ENCODE measurements at regions not wholly inside any gene's neighbourhood (a gene's known extent, or its start where the extent isn't known, plus 50 kb on each side); places are given as distances from the start of the nearest gene placed in this dataset.

DNA sequence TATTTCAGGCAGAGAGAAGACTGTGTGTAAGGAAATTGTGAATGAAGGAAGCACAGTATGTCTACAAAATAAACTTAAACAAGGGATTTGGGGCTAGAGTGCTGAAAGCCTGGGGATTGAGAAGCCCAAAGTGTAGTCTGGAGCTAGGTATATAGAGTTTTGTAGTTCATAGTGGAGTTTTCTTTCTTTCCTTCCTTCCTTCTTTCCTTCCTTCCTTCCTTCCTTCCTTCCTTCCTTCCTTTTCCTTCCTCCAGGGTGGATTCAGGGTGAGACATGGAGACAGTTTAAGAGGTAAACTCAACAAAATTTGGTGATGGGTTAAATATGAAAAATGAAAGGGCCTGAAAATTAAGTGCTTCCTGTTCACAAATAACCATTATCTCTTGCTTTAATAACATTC, 757.8 kb upstream of the CXADR start:
- H3K36me3 ChIP-seq, result no peaks in the 10 kb centered on the region
- no peak for DNase-seq
- H3K27me3 ChIP-seq, result no peaks in the 10 kb centered on the region
- intact Hi-C loops (cut with DNase I), result no loop called here
- no peak overlapping the region for H3K27ac ChIP-seq
- no peak overlapping the region for H3K4me3 ChIP-seq
- peaks cover 0 to 13% (median 0%) of the 10 kb centered on the region in 11 donors for H3K9me3 ChIP-seq
- no peaks in the 10 kb centered on the region for H3K4me1 ChIP-seq
- TF ChIP-seq, protein P1, sequence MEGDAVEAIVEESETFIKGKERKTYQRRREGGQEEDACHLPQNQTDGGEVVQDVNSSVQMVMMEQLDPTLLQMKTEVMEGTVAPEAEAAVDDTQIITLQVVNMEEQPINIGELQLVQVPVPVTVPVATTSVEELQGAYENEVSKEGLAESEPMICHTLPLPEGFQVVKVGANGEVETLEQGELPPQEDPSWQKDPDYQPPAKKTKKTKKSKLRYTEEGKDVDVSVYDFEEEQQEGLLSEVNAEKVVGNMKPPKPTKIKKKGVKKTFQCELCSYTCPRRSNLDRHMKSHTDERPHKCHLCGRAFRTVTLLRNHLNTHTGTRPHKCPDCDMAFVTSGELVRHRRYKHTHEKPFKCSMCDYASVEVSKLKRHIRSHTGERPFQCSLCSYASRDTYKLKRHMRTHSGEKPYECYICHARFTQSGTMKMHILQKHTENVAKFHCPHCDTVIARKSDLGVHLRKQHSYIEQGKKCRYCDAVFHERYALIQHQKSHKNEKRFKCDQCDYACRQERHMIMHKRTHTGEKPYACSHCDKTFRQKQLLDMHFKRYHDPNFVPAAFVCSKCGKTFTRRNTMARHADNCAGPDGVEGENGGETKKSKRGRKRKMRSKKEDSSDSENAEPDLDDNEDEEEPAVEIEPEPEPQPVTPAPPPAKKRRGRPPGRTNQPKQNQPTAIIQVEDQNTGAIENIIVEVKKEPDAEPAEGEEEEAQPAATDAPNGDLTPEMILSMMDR (IDR thresholded peaks at IDR 0.05), result no peak
- ATAC-seq, result no peak

DNA sequence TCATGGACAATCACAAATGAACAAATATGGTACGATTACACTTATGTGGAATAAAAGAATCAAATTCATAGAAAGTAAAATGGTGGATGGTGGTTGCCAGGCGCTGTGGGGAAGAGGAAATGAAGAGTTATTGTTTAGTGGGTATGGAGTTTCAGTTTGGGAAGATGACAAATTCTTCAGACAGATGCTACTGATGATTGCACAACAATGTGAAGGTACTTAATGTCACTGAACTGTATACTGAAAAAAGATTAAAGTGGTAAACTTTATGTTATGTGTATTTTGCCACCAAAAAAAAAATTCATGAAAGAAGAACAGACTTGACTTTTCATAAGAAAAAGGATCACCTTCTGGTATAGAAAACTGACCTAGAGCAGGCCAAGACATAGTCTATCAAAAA, 745.6 kb upstream of the CXADR start:
- intact Hi-C loops (cut with DNase I), result no loop called here
- Histone ChIP-seq H3K4me1 (no peaks in the 10 kb centered on the region), H3K27ac (no peak overlapping the region), H3K9me3 (peaks cover 0 to 8% (median 0%) of the 10 kb centered on the region in 11 donors), H3K4me3 (no peak overlapping the region), H3K27me3 (no peaks in the 10 kb centered on the region), H3K36me3 (no peaks in the 10 kb centered on the region)
- DNase-seq (no peak), ATAC-seq (no peak)
- 90% methylated on average over 2 of the region's 2 CpGs for WGBS, 2 donors
- TF ChIP-seq, protein P1 (IDR thresholded peaks at IDR 0.05), result no peak

DNA sequence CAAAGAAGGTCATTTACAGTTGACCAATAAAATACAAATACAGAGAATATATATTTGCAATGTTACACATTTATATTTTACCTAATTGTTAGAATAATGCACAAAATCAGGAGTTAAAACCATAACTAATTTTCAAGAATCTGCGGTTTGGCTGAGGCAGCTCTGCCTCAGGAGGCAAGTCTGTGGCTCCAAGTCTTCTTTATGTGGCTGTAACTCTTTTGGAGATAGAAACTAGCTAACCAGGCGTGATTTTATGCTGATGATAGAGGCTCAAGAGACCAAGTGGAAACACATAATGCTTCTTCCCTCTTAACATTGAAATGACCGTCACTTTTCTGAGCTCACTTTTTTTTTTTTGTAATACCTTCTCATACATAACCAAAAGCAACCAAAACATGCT, 744.7 kb upstream of the CXADR start:
- WGBS, 2 donors, result 72 to 84% methylated on average over 3 of the region's 3 CpGs
- H3K4me3 ChIP-seq, result no peak overlapping the region
- H3K4me1 ChIP-seq, result no peaks in the 10 kb centered on the region
- intact Hi-C loops (cut with DNase I), result no loop called here
- H3K27me3 ChIP-seq, result no peaks in the 10 kb centered on the region
- ATAC-seq (no peak), DNase-seq (no peak)
- H3K36me3 ChIP-seq, result no peaks in the 10 kb centered on the region
- H3K9me3 ChIP-seq, result peaks cover 0 to 6% (median 0%) of the 10 kb centered on the region in 11 donors
- H3K27ac ChIP-seq, result no peak overlapping the region
- TF ChIP-seq, protein P1 (IDR thresholded peaks at IDR 0.05), result no peak

DNA sequence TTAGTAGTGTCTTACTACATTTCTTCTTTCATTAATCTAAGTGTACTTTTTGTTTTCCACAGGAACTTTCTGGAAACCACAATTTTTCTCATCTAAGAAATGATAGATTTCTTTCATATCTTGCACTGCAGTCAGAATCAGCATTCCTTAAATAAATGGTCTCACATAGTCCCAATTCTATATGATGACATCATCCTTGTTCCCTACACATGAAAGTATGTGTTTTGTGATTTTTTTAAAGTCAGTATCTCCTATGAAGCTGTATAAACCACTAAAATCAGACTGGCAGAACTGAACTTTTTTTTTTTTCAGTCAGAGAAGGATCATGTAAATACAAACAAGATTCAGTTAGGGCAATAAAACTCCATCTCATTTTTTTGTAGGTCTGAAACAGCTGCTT, 742.6 kb upstream of the CXADR start:
- Histone ChIP-seq H3K27ac (no peak overlapping the region), H3K9me3 (no peaks in the 10 kb centered on the region), H3K27me3 (no peaks in the 10 kb centered on the region), H3K4me1 (no peaks in the 10 kb centered on the region), H3K36me3 (no peaks in the 10 kb centered on the region), H3K4me3 (no peak overlapping the region)
- ATAC-seq, result no peak
- intact Hi-C loops (cut with DNase I), result no loop called here
- DNase-seq, result no peak
- TF ChIP-seq, protein P1 (IDR thresholded peaks at IDR 0.05), result no peak

DNA sequence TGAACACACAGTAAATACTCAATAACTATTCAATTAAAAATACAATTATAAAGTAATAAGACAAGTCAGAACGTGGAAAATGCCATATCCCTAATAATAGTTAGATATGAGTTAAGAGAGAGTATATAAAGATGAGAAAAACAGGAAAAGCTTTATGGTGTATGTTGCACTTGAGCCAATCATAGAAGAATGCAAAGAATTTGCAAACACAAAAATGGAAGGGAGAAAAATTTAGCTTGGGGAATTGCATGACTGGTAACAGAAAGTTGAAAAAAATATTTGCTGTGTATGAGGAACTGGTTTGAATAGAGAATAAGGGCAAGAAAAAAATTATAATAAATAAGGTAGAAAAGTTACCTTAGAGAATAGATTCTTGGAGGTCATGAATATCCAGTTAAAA, 739.6 kb upstream of the CXADR start:
- intact Hi-C loops (cut with DNase I), result no loop called here
- H3K4me1 ChIP-seq, result no peaks in the 10 kb centered on the region
- H3K27ac ChIP-seq, result no peak overlapping the region
- H3K4me3 ChIP-seq, result no peak overlapping the region
- DNase-seq, result no peak
- no peak for ATAC-seq
- H3K36me3 ChIP-seq, result no peaks in the 10 kb centered on the region
- no peaks in the 10 kb centered on the region for H3K27me3 ChIP-seq
- TF ChIP-seq, protein P1 (IDR thresholded peaks at IDR 0.05), result no peak
- WGBS, 2 donors, result 42 to 49% methylated on average over 1 of the region's 1 CpG
- H3K9me3 ChIP-seq, result no peaks in the 10 kb centered on the region
